Common myeloid progenitor, CD34-positive (primary cell): ENCODE measurements at regions not wholly inside any gene's neighbourhood (a gene's known extent, or its start where the extent isn't known, plus 50 kb on each side); places are given as distances from the start of the nearest gene placed in this dataset.

Experiments
- CTCF ChIA-PET: fragments of 350-600 bp; sonication (Branson Sonifier 250); formaldehyde crosslinking; loops from one replicate; lab custom pipeline; 2021; ENCODE audit warnings: antibody characterized with exemption; lab: Charles Lee
- POLR2A ChIA-PET: fragments of 350-600 bp; sonication (Branson Sonifier 250); formaldehyde crosslinking; loops from one replicate; lab custom pipeline; 2021; ENCODE audit warnings: antibody characterized with exemption; lab: Charles Lee
- DNase-seq, 3 donors: peaks; one replicate each; pipeline versions ENCODE4 v3.0.0 to v3.0.0-alpha.2; 2013
- H3K27ac ChIP-seq, 2 experiments: 1 replicate in 1 of 2; 2 replicates in 1 of 2; pipeline ENCODE4 v1.7.0; 2013; ENCODE audit warnings: inconsistent platforms in 2 of 2, low read length in 2 of 2, mild to moderate bottlenecking in 2 of 2, low read depth in 1 of 2, moderate library complexity in 1 of 2; ENCODE audit not compliant: severe bottlenecking in 2 of 2, insufficient read depth in 1 of 2, poor library complexity in 1 of 2
- H3K27me3 ChIP-seq, 5 experiments: replicated peaks in 2 of 5; 1 replicate in 3 of 5; 2 replicates in 2 of 5; pipeline versions ENCODE4 v1.6.1 to v1.7.0; 2013; ENCODE audit warnings: low read length in 4 of 5, mild to moderate bottlenecking in 2 of 5, moderate library complexity in 2 of 5, inconsistent platforms in 1 of 5; ENCODE audit not compliant: insufficient read depth in 5 of 5, control insufficient read depth in 4 of 5
- H3K36me3 ChIP-seq, 4 experiments: 1 replicate in 2 of 4; 2 replicates in 2 of 4; pipeline versions ENCODE4 v1.6.1 to v1.7.0; 2013; ENCODE audit warnings: low read length in 3 of 4, control low read depth in 1 of 4, mild to moderate bottlenecking in 1 of 4; ENCODE audit not compliant: control insufficient read depth in 4 of 4, insufficient read depth in 4 of 4
- H3K4me1 ChIP-seq, 4 experiments: 1 replicate in 3 of 4; 2 replicates in 1 of 4; pipeline versions ENCODE4 v1.6.1 to v1.7.1; 2013; ENCODE audit warnings: low read length in 3 of 4, mild to moderate bottlenecking in 3 of 4, control low read depth in 1 of 4, inconsistent platforms in 1 of 4, moderate library complexity in 1 of 4; ENCODE audit not compliant: control insufficient read depth in 4 of 4, insufficient read depth in 4 of 4; ENCODE audit errors: control extremely low read depth in 1 of 4
- H3K4me3 ChIP-seq, 7 experiments: 1 replicate in 4 of 7; 2 replicates in 3 of 7; pipeline versions ENCODE4 v1.5.1 to v1.7.0; 2013; ENCODE audit warnings: mild to moderate bottlenecking in 7 of 7, low read length in 6 of 7, moderate library complexity in 6 of 7, inconsistent platforms in 2 of 7, low read depth in 2 of 7, control low read depth in 1 of 7; ENCODE audit not compliant: insufficient read depth in 4 of 7, control insufficient read depth in 1 of 7; ENCODE audit errors: extremely low read depth in 1 of 7
- H3K9me3 ChIP-seq, 5 experiments: 1 replicate in 4 of 5; 2 replicates in 1 of 5; pipeline versions ENCODE4 v1.6.1 to v1.7.1; 2013; ENCODE audit warnings: low read length in 4 of 5, mild to moderate bottlenecking in 2 of 5, inconsistent platforms in 1 of 5, low read depth in 1 of 5, moderate library complexity in 1 of 5; ENCODE audit not compliant: control insufficient read depth in 4 of 5, insufficient read depth in 2 of 5; ENCODE audit errors: control extremely low read depth in 1 of 5
- WGBS: methylation state at CpG from one replicate; pipeline ENCODE4 v1.1.5; 2013; ENCODE audit not compliant: insufficient coverage; 5-methylcytosine and 5-hydroxymethylcytosine counted together

DNA sequence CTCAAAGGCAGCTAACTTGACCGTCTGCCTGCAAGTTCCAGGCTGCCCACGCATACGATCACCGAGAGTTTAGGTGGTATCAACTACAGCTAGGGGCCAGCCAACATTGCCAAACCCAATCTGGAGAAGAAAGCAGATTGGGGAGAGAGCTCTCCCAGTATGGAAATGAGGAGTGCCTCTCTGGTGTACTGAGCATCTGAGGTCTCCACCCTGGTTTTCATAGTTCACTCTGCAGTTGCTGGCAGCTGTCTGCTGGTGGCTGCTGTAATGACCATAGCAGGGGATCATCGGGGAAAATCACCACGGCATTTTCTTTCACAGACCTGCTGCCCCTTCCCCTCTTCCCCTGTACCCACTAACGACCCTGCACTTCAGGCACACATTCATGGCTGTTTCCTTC, 201.7 kb downstream of the NUFIP1 start:
- Histone ChIP-seq H3K4me1 (peaks cover 0 to 5% (median 1%) of the 10 kb centered on the region in 4 experiments), H3K27me3 (no peaks in the 10 kb centered on the region), H3K4me3 (no peak overlapping the region), H3K27ac (no peak overlapping the region), H3K9me3 (peaks cover 0 to 2% (median 0%) of the 10 kb centered on the region in 5 experiments), H3K36me3 (no peaks in the 10 kb centered on the region)
- no peak for DNase-seq
- POLR2A ChIA-PET, result no interaction called here
- 89% methylated on average over 7 of the region's 7 CpGs for WGBS
- CTCF ChIA-PET, result interaction anchor here (1.0 kb wide), 2 partner anchors 9 to 24 kb away, joined by 3 read pairs; no protein-coding TSS in a partner anchor

DNA sequence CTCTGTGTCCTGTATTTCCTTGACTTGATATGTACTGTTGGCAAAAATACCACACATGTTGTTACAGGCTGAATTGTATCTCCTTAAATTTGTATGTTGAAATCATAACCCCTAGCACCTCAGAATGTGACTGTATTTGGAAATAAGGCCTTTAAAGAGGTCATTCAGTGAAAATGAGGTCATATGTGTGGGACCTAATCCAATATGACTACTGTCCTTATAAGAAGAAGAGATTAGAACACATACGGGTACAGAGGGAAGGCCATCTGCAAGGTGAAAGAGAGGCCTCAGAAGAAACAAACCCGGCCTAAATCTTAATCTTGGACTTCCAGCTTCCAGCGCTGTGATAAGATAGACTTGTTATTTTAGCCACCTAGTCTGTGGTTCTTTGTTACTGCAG, 202.5 kb downstream of the NUFIP1 start:
- ChIA-PET POLR2A (no interaction called here), CTCF (no interaction called here)
- no peak for DNase-seq
- WGBS, result 96% methylated on average over 3 of the region's 3 CpGs
- Histone ChIP-seq H3K27ac (no peak overlapping the region), H3K4me1 (no peaks in the 10 kb centered on the region), H3K4me3 (no peak overlapping the region), H3K27me3 (no peaks in the 10 kb centered on the region), H3K9me3 (peaks cover 0 to 2% (median 0%) of the 10 kb centered on the region in 5 experiments), H3K36me3 (no peaks in the 10 kb centered on the region)

DNA sequence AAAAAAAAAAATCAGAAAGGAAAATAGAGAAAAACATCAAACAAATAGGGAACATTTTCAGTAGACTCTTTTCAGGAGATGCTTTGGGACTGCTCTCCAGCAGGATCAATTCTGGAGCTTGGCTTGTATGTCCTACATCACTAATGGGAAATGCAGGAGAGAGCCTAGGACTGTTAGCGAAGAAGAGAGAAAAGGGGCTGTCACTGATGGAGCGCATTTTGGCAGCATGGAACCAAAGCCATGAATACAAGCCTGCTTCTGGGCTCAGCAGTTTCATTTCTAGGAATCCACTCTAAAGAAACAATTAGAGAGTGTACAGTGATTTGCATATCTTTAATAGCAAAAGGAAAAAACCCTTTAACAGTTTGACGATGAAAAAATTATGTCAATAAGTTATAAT, 203.9 kb downstream of the NUFIP1 start:
- DNase-seq, result no peak
- POLR2A ChIA-PET, result no interaction called here
- CTCF ChIA-PET, result no interaction called here

DNA sequence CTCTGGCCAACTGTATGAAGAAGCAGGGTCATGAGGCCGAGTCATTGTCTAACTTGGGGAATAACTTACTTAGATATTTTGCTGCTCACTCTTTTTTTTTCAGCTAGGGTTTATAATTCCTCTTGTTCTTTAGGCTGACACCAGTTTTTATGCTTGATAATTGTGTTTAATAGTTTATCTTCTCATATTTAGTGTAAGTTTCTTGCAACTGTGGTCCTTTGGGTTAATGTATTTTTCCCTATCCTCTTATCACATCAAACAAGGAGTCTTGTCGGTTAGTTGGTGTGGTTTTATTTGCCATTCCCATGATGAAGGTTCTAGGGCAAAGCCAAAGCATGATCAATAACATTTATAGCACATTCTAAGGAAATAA, 204.6 kb downstream of the NUFIP1 start:
- Histone ChIP-seq H3K36me3 (no peaks in the 10 kb centered on the region), H3K4me3 (no peak overlapping the region), H3K27me3 (no peaks in the 10 kb centered on the region), H3K27ac (no peak overlapping the region), H3K4me1 (peaks cover 0 to 3% (median 0%) of the 10 kb centered on the region in 4 experiments), H3K9me3 (no peaks in the 10 kb centered on the region)
- DNase-seq, result no peak
- 100% methylated on average over 1 of the region's 2 CpGs for WGBS
- ChIA-PET POLR2A (no interaction called here), CTCF (interaction anchor here (0.5 kb wide), 1 partner anchor 92 kb away, joined by 3 read pairs; no protein-coding TSS in a partner anchor)

More for the DNA sequence above, 203.9 kb downstream of the NUFIP1 start:
- no peak overlapping the region for H3K27ac ChIP-seq
- H3K4me1 ChIP-seq, result peaks cover 0 to 3% (median 0%) of the 10 kb centered on the region in 4 experiments
- H3K36me3 ChIP-seq, result no peaks in the 10 kb centered on the region
- no peaks in the 10 kb centered on the region for H3K27me3 ChIP-seq
- whole genome bisulfite sequencing, result 100% methylated on average over 2 of the region's 3 CpGs
- no peak overlapping the region for H3K4me3 ChIP-seq
- peaks cover 0 to 2% (median 0%) of the 10 kb centered on the region in 5 experiments for H3K9me3 ChIP-seq

DNA sequence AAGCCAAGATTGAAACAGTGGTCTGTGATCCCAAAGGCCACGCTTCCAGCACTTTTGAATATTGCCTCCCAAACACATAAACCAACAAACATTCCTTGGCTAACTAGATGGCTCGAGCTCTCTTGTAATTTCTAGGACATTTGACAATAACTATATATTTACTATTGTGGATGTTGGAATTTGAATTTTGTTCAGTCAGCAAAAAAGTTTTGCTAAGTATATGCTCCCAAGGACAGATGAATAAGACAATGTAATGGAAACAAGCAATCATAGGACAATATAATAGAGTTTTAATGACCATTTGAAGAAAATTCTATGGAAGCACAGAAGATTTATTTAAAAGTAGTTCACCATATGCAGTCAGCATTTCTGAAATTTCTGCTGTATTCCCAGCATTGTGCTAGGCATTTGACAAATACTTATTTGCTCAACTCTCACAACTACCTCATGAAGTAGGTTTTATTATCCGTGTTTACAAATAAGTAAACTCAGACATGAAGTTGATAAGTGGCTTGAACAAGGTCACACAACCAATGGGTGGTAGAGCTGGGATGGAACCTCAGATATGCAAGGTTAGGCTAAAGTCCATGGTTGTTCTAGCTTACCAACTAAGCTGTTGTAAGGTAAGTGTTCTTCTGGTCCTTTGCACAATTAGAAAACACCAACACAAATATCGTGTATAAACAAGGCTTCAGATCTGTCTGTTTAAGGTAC, 205.1 kb downstream of the NUFIP1 start:
- H3K27me3 ChIP-seq, result no peaks in the 10 kb centered on the region
- no peaks in the 10 kb centered on the region for H3K9me3 ChIP-seq
- H3K36me3 ChIP-seq, result no peaks in the 10 kb centered on the region
- WGBS, result 100% methylated on average over 1 of the region's 4 CpGs
- no peak overlapping the region for H3K27ac ChIP-seq
- CTCF ChIA-PET, result interaction anchor here (0.5 kb wide), 1 partner anchor 91 kb away, joined by 3 read pairs; no protein-coding TSS in a partner anchor
- no peak overlapping the region for H3K4me3 ChIP-seq
- POLR2A ChIA-PET, result no interaction called here
- H3K4me1 ChIP-seq, result peaks cover 0 to 3% (median 0%) of the 10 kb centered on the region in 4 experiments
- no peak for DNase-seq

DNA sequence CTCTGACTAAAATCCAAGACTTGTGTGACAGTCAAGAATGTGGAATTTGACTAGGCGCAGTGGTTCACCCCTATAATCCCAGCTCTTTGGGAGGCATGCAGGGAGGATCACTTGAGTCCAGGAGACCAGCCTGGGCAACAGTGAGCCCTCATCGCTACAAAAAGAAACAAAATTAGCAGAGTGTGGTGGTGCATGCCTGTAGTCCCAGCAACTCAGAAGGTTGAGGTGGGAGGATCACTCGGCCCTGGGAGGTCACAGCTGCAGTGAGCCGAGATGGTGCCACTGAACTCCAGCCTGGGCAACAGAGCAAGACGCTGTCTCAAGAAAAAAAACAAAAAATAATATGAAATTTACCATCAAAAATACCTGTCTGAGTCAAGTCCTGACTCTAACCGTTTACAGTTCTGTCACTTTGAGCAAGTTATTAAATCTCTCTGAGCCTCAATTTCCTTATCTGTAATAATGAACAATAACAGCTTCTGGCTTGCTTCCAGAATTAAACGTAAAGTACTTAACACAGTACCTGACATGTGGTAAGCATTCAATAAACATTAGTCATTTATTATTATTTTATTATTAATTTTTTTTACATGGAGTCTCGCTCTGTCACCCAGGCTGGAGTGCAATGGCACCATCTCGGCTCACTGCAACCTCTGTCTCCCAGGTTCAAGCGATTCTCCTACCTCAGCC, 204.6 kb upstream of the TSC22D1 start:
- Histone ChIP-seq H3K27me3 (no peaks in the 10 kb centered on the region), H3K36me3 (no peaks in the 10 kb centered on the region), H3K4me1 (peaks cover 0 to 3% (median 0%) of the 10 kb centered on the region in 4 experiments), H3K4me3 (no peak overlapping the region), H3K9me3 (no peaks in the 10 kb centered on the region), H3K27ac (no peak overlapping the region)
- POLR2A ChIA-PET, result no interaction called here
- CTCF ChIA-PET, result no interaction called here
- 94% methylated on average over 6 of the region's 10 CpGs for WGBS
- DNase-seq, result no peak
